T-helper 2 cell treated with Interferon-gamma antibody and Interleukin-4, amounts not matched to agents 5 μg/mL and 100 μg/mL, for 36 hours (primary cell): ENCODE measurements at regions not wholly inside any gene's neighbourhood (a gene's known extent, or its start where the extent isn't known, plus 50 kb on each side); places are given as distances from the start of the nearest gene placed in this dataset.

Source experiments
- DNase-seq: peaks from one replicate; pipeline ENCODE4 v3.0.0; 2021; ENCODE audit warnings: low spot score
- H3K27ac Mint-ChIP-seq: one replicate; pipeline ENCODE4 v1.8.0; 2021; ENCODE audit warnings: mild to moderate bottlenecking, mixed read lengths
- H3K27me3 Mint-ChIP-seq: one replicate; pipeline ENCODE4 v1.8.0; 2021; ENCODE audit warnings: low read depth, mixed read lengths
- H3K36me3 Mint-ChIP-seq: one replicate; pipeline ENCODE4 v1.8.0; 2021; ENCODE audit warnings: low read depth, mixed read lengths
- H3K4me1 Mint-ChIP-seq: one replicate; pipeline ENCODE4 v1.8.0; 2021; ENCODE audit warnings: low read depth, mixed read lengths
- H3K4me3 Mint-ChIP-seq: one replicate; pipeline ENCODE4 v1.8.0; 2022; ENCODE audit warnings: mild to moderate bottlenecking, moderate library complexity, mixed read lengths
- H3K9me3 Mint-ChIP-seq: one replicate; pipeline ENCODE4 v1.8.0; 2021; ENCODE audit warnings: mixed read lengths

- Mint-ChIP-seq H3K4me1 (no peaks in the 10 kb centered on the region), H3K4me3 (no peak overlapping the region), H3K9me3 (no peaks in the 10 kb centered on the region), H3K36me3 (no peaks in the 10 kb centered on the region), H3K27me3 (no peaks in the 10 kb centered on the region), H3K27ac (no peak overlapping the region)
- DNase-seq, result no peak
Measured at GRCh38 chr6:133641104-133641503, 247.8 kb upstream of the TCF21 start.

GRCh38 chr6:133644548-133644891 is 244.4 kb upstream of the TCF21 start:
- Mint-ChIP-seq H3K4me3 (no peak overlapping the region), H3K36me3 (no peaks in the 10 kb centered on the region), H3K9me3 (no peaks in the 10 kb centered on the region), H3K4me1 (no peaks in the 10 kb centered on the region), H3K27ac (no peak overlapping the region), H3K27me3 (no peaks in the 10 kb centered on the region)
- DNase-seq, result no peak

- H3K9me3 Mint-ChIP-seq, result no peaks in the 10 kb centered on the region
- H3K27ac Mint-ChIP-seq, result no peak overlapping the region
- no peak overlapping the region for H3K4me3 Mint-ChIP-seq
- H3K27me3 Mint-ChIP-seq, result no peaks in the 10 kb centered on the region
- no peak for DNase-seq
- no peaks in the 10 kb centered on the region for H3K4me1 Mint-ChIP-seq
- H3K36me3 Mint-ChIP-seq, result no peaks in the 10 kb centered on the region
Measured at GRCh38 chr6:133644892-133645619, 243.9 kb upstream of the TCF21 start.

GRCh38 chr6:133645966-133646740 is 242.8 kb upstream of the TCF21 start:
- no peaks in the 10 kb centered on the region for H3K36me3 Mint-ChIP-seq

GRCh38 chr6:133648581-133648980 is 240.3 kb upstream of the TCF21 start:
- Mint-ChIP-seq H3K9me3 (no peaks in the 10 kb centered on the region), H3K4me1 (no peaks in the 10 kb centered on the region), H3K4me3 (no peak overlapping the region), H3K36me3 (no peaks in the 10 kb centered on the region), H3K27me3 (no peaks in the 10 kb centered on the region), H3K27ac (no peak overlapping the region)
- no peak for DNase-seq

More at GRCh38 chr6:133645966-133646740, 242.8 kb upstream of the TCF21 start:
- H3K4me3 Mint-ChIP-seq, result no peak overlapping the region
- H3K27ac Mint-ChIP-seq, result no peak overlapping the region
- no peaks in the 10 kb centered on the region for H3K27me3 Mint-ChIP-seq
- no peaks in the 10 kb centered on the region for H3K9me3 Mint-ChIP-seq
- no peaks in the 10 kb centered on the region for H3K4me1 Mint-ChIP-seq
- no peak for DNase-seq

- Mint-ChIP-seq H3K27me3 (no peaks in the 10 kb centered on the region), H3K27ac (no peak overlapping the region), H3K36me3 (no peaks in the 10 kb centered on the region), H3K9me3 (no peaks in the 10 kb centered on the region), H3K4me3 (no peak overlapping the region), H3K4me1 (no peaks in the 10 kb centered on the region)
- no peak for DNase-seq
Measured at GRCh38 chr6:133671376-133671775, 217.5 kb upstream of the TCF21 start.

GRCh38 chr6:133673056-133673455 is 215.9 kb upstream of the TCF21 start:
- H3K27me3 Mint-ChIP-seq, result no peaks in the 10 kb centered on the region
- no peaks in the 10 kb centered on the region for H3K4me1 Mint-ChIP-seq
- no peaks in the 10 kb centered on the region for H3K9me3 Mint-ChIP-seq
- DNase-seq, result no peak
- H3K4me3 Mint-ChIP-seq, result no peak overlapping the region
- H3K27ac Mint-ChIP-seq, result no peak overlapping the region
- H3K36me3 Mint-ChIP-seq, result no peaks in the 10 kb centered on the region

- Mint-ChIP-seq H3K4me1 (no peaks in the 10 kb centered on the region), H3K36me3 (no peaks in the 10 kb centered on the region), H3K4me3 (no peak overlapping the region), H3K27ac (no peak overlapping the region), H3K9me3 (no peaks in the 10 kb centered on the region), H3K27me3 (no peaks in the 10 kb centered on the region)
- DNase-seq, result no peak
Measured at GRCh38 chr6:133674661-133675060, 214.3 kb upstream of the TCF21 start.

GRCh38 chr6:133680994-133681393 is 207.9 kb upstream of the TCF21 start:
- no peaks in the 10 kb centered on the region for H3K27me3 Mint-ChIP-seq
- H3K36me3 Mint-ChIP-seq, result no peaks in the 10 kb centered on the region
- no peak overlapping the region for H3K4me3 Mint-ChIP-seq
- DNase-seq, result no peak
- no peaks in the 10 kb centered on the region for H3K9me3 Mint-ChIP-seq
- H3K4me1 Mint-ChIP-seq, result no peaks in the 10 kb centered on the region
- H3K27ac Mint-ChIP-seq, result no peak overlapping the region

- no peak overlapping the region for H3K4me3 Mint-ChIP-seq
- no peaks in the 10 kb centered on the region for H3K4me1 Mint-ChIP-seq
Measured at GRCh38 chr6:133681891-133682290, 207.0 kb upstream of the TCF21 start.

GRCh38 chr6:133682506-133683307 is 206.2 kb upstream of the TCF21 start:
- H3K27me3 Mint-ChIP-seq, result no peaks in the 10 kb centered on the region
- H3K4me3 Mint-ChIP-seq, result no peak overlapping the region
- no peak overlapping the region for H3K27ac Mint-ChIP-seq
- no peak for DNase-seq
- H3K4me1 Mint-ChIP-seq, result no peaks in the 10 kb centered on the region
- no peaks in the 10 kb centered on the region for H3K9me3 Mint-ChIP-seq
- no peaks in the 10 kb centered on the region for H3K36me3 Mint-ChIP-seq

More at GRCh38 chr6:133681891-133682290, 207.0 kb upstream of the TCF21 start:
- no peaks in the 10 kb centered on the region for H3K36me3 Mint-ChIP-seq
- H3K27ac Mint-ChIP-seq, result no peak overlapping the region
- DNase-seq, result no peak
- no peaks in the 10 kb centered on the region for H3K27me3 Mint-ChIP-seq
- H3K9me3 Mint-ChIP-seq, result no peaks in the 10 kb centered on the region

- Mint-ChIP-seq H3K27ac (no peak overlapping the region), H3K9me3 (no peaks in the 10 kb centered on the region), H3K36me3 (no peaks in the 10 kb centered on the region), H3K4me1 (no peaks in the 10 kb centered on the region), H3K4me3 (no peak overlapping the region), H3K27me3 (no peaks in the 10 kb centered on the region)
- no peak for DNase-seq
Measured at GRCh38 chr6:133683308-133683580, 205.7 kb upstream of the TCF21 start.

GRCh38 chr6:133683606-133684005 is 205.3 kb upstream of the TCF21 start:
- H3K27ac Mint-ChIP-seq, result no peak overlapping the region
- DNase-seq, result no peak
- H3K36me3 Mint-ChIP-seq, result no peaks in the 10 kb centered on the region
- H3K4me3 Mint-ChIP-seq, result no peak overlapping the region
- H3K9me3 Mint-ChIP-seq, result no peaks in the 10 kb centered on the region
- no peaks in the 10 kb centered on the region for H3K4me1 Mint-ChIP-seq
- no peaks in the 10 kb centered on the region for H3K27me3 Mint-ChIP-seq

GRCh38 chr6:133688705-133689492 is 200.0 kb upstream of the TCF21 start:
- H3K36me3 Mint-ChIP-seq, result no peaks in the 10 kb centered on the region
- H3K9me3 Mint-ChIP-seq, result no peaks in the 10 kb centered on the region

More at GRCh38 chr6:133688705-133689492, 200.0 kb upstream of the TCF21 start:
- H3K4me3 Mint-ChIP-seq, result no peak overlapping the region
- no peaks in the 10 kb centered on the region for H3K27me3 Mint-ChIP-seq
- H3K27ac Mint-ChIP-seq, result no peak overlapping the region
- DNase-seq, result no peak
- no peaks in the 10 kb centered on the region for H3K4me1 Mint-ChIP-seq
